ENCODE measurements at regions not wholly inside any gene's neighbourhood (a gene's known extent, or its start where the extent isn't known, plus 50 kb on each side); places are given as distances from the start of the nearest gene placed in this dataset.

DNA sequence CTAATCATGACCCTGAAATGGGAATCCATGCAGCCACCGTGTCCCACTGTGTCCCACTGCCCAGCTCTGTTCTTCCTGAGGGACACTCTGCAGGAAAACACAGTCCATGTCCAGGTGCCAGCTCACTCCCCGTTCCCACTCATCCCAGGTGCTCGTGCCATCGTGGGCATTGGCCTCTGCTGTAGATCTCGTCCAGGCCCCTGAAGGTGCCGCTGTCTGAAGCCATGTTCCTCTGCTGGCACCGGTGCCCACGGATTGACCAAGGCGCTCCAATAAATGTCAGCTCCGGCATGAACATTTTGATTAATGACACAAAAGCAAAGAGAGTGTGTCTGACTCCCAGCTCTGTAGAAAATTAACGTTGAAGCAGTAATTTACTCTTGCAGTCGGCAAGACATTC lies 280.1 kb upstream of the SALL3 start:
- TF ChIP-seq PPARA (CRISPR knock-in tag; IDR thresholded peaks at IDR 0.05; ENCODE audit: borderline replicate concordance) (no peak), ESRRG (CRISPR knock-in tag; IDR thresholded peaks at IDR 0.05) (no peak), CSDC2 (CRISPR knock-in tag; IDR thresholded peaks at IDR 0.05) (no peak), TCF4 (CRISPR knock-in tag; IDR thresholded peaks at IDR 0.05; ENCODE audit: borderline replicate concordance) (no peak), GLIS3 (CRISPR knock-in tag; IDR thresholded peaks at IDR 0.05) (no peak), ZNF8 (CRISPR knock-in tag; IDR thresholded peaks at IDR 0.05) (no peak), BACH2 (CRISPR knock-in tag; IDR thresholded peaks at IDR 0.05; ENCODE audit: borderline replicate concordance) (no peak), RARB (CRISPR knock-in tag; IDR thresholded peaks at IDR 0.05) (no peak)
- TF ChIP-seq, protein P1, sequence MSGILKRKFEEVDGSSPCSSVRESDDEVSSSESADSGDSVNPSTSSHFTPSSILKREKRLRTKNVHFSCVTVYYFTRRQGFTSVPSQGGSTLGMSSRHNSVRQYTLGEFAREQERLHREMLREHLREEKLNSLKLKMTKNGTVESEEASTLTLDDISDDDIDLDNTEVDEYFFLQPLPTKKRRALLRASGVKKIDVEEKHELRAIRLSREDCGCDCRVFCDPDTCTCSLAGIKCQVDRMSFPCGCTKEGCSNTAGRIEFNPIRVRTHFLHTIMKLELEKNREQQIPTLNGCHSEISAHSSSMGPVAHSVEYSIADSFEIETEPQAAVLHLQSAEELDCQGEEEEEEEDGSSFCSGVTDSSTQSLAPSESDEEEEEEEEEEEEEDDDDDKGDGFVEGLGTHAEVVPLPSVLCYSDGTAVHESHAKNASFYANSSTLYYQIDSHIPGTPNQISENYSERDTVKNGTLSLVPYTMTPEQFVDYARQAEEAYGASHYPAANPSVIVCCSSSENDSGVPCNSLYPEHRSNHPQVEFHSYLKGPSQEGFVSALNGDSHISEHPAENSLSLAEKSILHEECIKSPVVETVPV (CRISPR knock-in tag; IDR thresholded peaks at IDR 0.05), result no peak
- TF ChIP-seq, protein P2, sequence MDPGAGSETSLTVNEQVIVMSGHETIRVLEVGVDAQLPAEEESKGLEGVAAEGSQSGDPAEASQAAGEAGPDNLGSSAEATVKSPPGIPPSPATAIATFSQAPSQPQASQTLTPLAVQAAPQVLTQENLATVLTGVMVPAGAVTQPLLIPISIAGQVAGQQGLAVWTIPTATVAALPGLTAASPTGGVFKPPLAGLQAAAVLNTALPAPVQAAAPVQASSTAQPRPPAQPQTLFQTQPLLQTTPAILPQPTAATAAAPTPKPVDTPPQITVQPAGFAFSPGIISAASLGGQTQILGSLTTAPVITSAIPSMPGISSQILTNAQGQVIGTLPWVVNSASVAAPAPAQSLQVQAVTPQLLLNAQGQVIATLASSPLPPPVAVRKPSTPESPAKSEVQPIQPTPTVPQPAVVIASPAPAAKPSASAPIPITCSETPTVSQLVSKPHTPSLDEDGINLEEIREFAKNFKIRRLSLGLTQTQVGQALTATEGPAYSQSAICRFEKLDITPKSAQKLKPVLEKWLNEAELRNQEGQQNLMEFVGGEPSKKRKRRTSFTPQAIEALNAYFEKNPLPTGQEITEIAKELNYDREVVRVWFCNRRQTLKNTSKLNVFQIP (CRISPR knock-in tag; IDR thresholded peaks at IDR 0.05; ENCODE audit: borderline replicate concordance, low read depth), result no peak
- TF ChIP-seq, protein P3, sequence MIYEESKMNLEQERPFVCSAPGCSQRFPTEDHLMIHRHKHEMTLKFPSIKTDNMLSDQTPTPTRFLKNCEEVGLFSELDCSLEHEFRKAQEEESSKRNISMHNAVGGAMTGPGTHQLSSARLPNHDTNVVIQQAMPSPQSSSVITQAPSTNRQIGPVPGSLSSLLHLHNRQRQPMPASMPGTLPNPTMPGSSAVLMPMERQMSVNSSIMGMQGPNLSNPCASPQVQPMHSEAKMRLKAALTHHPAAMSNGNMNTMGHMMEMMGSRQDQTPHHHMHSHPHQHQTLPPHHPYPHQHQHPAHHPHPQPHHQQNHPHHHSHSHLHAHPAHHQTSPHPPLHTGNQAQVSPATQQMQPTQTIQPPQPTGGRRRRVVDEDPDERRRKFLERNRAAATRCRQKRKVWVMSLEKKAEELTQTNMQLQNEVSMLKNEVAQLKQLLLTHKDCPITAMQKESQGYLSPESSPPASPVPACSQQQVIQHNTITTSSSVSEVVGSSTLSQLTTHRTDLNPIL (CRISPR knock-in tag; IDR thresholded peaks at IDR 0.05; ENCODE audit: low read depth), result no peak
- ATAC-seq, result no peak

DNA sequence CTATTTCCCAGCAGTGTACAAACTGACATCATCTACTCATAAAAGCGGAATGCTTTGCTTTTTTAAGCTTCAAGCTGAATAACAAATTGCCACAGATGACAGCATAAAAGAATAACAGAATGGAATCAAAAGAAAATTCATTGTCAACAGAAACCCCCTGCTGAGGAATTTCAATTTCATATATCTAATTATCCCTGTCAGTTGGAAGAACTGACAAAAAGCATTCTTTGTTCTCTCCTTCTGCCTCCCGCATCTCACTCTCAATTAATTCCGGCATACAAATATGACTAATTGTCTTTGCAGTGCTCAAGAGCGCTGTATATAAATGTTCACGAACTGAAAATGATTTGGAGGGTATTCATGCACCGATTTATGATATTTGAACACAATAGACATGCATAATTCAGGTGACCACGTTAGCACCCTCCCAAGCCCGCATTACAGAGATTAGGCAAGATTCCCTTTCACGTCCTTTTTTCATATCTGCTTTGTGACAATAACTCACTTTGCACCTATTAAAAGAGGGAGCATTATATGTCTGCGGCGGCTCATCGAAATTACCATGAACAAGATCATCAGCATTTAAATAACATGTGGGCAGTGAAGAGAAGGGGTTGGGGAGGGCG lies 277.7 kb upstream of the SALL3 start:
- TF ChIP-seq TOX (CRISPR knock-in tag; IDR thresholded peaks at IDR 0.05; ENCODE audit: borderline replicate concordance) (no peak), SNAI2 (CRISPR knock-in tag; IDR thresholded peaks at IDR 0.05) (no peak), ESRRG (CRISPR knock-in tag; IDR thresholded peaks at IDR 0.05) (no peak), OSR1 (CRISPR knock-in tag; IDR thresholded peaks at IDR 0.05) (no peak), ZNF70 (CRISPR knock-in tag; IDR thresholded peaks at IDR 0.05) (no peak), CSDC2 (CRISPR knock-in tag; IDR thresholded peaks at IDR 0.05) (no peak), RARB (CRISPR knock-in tag; IDR thresholded peaks at IDR 0.05) (no peak)
- TF ChIP-seq, protein P1 (CRISPR knock-in tag; IDR thresholded peaks at IDR 0.05), result no peak
- TF ChIP-seq, protein P4, sequence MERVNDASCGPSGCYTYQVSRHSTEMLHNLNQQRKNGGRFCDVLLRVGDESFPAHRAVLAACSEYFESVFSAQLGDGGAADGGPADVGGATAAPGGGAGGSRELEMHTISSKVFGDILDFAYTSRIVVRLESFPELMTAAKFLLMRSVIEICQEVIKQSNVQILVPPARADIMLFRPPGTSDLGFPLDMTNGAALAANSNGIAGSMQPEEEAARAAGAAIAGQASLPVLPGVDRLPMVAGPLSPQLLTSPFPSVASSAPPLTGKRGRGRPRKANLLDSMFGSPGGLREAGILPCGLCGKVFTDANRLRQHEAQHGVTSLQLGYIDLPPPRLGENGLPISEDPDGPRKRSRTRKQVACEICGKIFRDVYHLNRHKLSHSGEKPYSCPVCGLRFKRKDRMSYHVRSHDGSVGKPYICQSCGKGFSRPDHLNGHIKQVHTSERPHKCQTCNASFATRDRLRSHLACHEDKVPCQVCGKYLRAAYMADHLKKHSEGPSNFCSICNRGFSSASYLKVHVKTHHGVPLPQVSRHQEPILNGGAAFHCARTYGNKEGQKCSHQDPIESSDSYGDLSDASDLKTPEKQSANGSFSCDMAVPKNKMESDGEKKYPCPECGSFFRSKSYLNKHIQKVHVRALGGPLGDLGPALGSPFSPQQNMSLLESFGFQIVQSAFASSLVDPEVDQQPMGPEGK (CRISPR knock-in tag; IDR thresholded peaks at IDR 0.05; ENCODE audit: borderline replicate concordance), result no peak
- TF ChIP-seq, protein P5, sequence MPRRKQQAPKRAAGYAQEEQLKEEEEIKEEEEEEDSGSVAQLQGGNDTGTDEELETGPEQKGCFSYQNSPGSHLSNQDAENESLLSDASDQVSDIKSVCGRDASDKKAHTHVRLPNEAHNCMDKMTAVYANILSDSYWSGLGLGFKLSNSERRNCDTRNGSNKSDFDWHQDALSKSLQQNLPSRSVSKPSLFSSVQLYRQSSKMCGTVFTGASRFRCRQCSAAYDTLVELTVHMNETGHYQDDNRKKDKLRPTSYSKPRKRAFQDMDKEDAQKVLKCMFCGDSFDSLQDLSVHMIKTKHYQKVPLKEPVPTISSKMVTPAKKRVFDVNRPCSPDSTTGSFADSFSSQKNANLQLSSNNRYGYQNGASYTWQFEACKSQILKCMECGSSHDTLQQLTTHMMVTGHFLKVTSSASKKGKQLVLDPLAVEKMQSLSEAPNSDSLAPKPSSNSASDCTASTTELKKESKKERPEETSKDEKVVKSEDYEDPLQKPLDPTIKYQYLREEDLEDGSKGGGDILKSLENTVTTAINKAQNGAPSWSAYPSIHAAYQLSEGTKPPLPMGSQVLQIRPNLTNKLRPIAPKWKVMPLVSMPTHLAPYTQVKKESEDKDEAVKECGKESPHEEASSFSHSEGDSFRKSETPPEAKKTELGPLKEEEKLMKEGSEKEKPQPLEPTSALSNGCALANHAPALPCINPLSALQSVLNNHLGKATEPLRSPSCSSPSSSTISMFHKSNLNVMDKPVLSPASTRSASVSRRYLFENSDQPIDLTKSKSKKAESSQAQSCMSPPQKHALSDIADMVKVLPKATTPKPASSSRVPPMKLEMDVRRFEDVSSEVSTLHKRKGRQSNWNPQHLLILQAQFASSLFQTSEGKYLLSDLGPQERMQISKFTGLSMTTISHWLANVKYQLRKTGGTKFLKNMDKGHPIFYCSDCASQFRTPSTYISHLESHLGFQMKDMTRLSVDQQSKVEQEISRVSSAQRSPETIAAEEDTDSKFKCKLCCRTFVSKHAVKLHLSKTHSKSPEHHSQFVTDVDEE (CRISPR knock-in tag; IDR thresholded peaks at IDR 0.05), result no peak
- TF ChIP-seq, protein P2 (CRISPR knock-in tag; IDR thresholded peaks at IDR 0.05; ENCODE audit: borderline replicate concordance, low read depth), result no peak
- ATAC-seq, result no peak
